ENCODE measurements at regions not wholly inside any gene's neighbourhood (a gene's known extent, or its start where the extent isn't known, plus 50 kb on each side); places are given as distances from the start of the nearest gene placed in this dataset.
"Not testable (repeated sequence)": the region's sequence is repeated elsewhere in the genome, so short reads cannot be mapped to it uniquely, and the experiment has no call there.

GRCh38 chr14:97077687-97078086 lies 280.5 kb downstream of the VRK1 start:
- no peak for DNase-seq

- no peak for DNase-seq
Measured at GRCh38 chr14:97080991-97081390, 283.8 kb downstream of the VRK1 start.

GRCh38 chr14:97095269-97095668 lies 298.1 kb downstream of the VRK1 start:
- DNase-seq, result no peak

- no peak for DNase-seq
Measured at GRCh38 chr14:97097296-97097695, 300.1 kb downstream of the VRK1 start.

- no peak for DNase-seq
Measured at GRCh38 chr14:97100306-97100705, 303.1 kb downstream of the VRK1 start.

GRCh38 chr14:97101561-97101960 lies 304.4 kb downstream of the VRK1 start:
- no peak for DNase-seq

- DNase-seq, result no peak
Measured at GRCh38 chr14:97104029-97104428, 306.8 kb downstream of the VRK1 start.

- DNase-seq, result no peak
Measured at GRCh38 chr14:97106166-97106565, 309.0 kb downstream of the VRK1 start.

- no peak for DNase-seq
Measured at GRCh38 chr14:97106609-97107008, 309.4 kb downstream of the VRK1 start.

- DNase-seq, result no peak
Measured at GRCh38 chr14:97107080-97107479, 309.9 kb downstream of the VRK1 start.

- no peak for DNase-seq
Measured at GRCh38 chr14:97107760-97108159, 310.6 kb downstream of the VRK1 start.

GRCh38 chr14:97109234-97109633 lies 312.1 kb downstream of the VRK1 start:
- no peak for DNase-seq

- DNase-seq, result no peak
Measured at GRCh38 chr14:97113339-97113738, 316.2 kb downstream of the VRK1 start.

- no peak for DNase-seq
Measured at GRCh38 chr14:97116546-97116945, 319.4 kb downstream of the VRK1 start.

- no peak for DNase-seq
Measured at GRCh38 chr14:97117693-97118092, 320.5 kb downstream of the VRK1 start.

GRCh38 chr14:97120204-97120603 lies 323.0 kb downstream of the VRK1 start:
- DNase-seq, result no peak

GRCh38 chr14:97120611-97121031 lies 323.4 kb downstream of the VRK1 start:
- DNase-seq, result peak; percentile 43

- DNase-seq, result no peak
Measured at GRCh38 chr14:97129639-97130038, 332.5 kb downstream of the VRK1 start.

- DNase-seq, result not testable (repeated sequence)
Measured at GRCh38 chr14:97135847-97136246, 338.7 kb downstream of the VRK1 start.

GRCh38 chr14:97137705-97138104 lies 340.5 kb downstream of the VRK1 start:
- DNase-seq, result no peak

GRCh38 chr14:97138801-97139200 lies 341.6 kb downstream of the VRK1 start:
- no peak for DNase-seq

- no peak for DNase-seq
Measured at GRCh38 chr14:97143011-97143410, 345.8 kb downstream of the VRK1 start.

GRCh38 chr14:97143456-97143855 lies 346.3 kb downstream of the VRK1 start:
- no peak for DNase-seq

GRCh38 chr14:97148021-97148420 lies 350.8 kb downstream of the VRK1 start:
- DNase-seq, result not testable (repeated sequence)

- no peak for DNase-seq
Measured at GRCh38 chr14:97149775-97150174, 352.6 kb downstream of the VRK1 start.

- no peak for DNase-seq
Measured at GRCh38 chr14:97153527-97153926, 356.3 kb downstream of the VRK1 start.
